OCI-LY1 (cell line): ENCODE measurements at regions not wholly inside any gene's neighbourhood (a gene's known extent, or its start where the extent isn't known, plus 50 kb on each side); places are given as distances from the start of the nearest gene placed in this dataset.

ENCODE experiments used
- EZH2 ChIP-seq: fragments of 200-600 bp; sonication (generic), shearing (Covaris generic); IDR thresholded peaks from 2 replicates; pipeline ENCODE4 v1.8.0; 2017; ENCODE audit warnings: borderline replicate concordance, mixed run types, mild to moderate bottlenecking, antibody characterized with exemption, low read length, moderate library complexity, mixed read lengths
- TF ChIP-seq, protein P1 (sequence below): fragments of 200-600 bp; sonication (generic), shearing (Covaris generic); IDR thresholded peaks from 2 replicates; pipeline ENCODE4 v1.5.1; 2017; ENCODE audit warnings: mild to moderate bottlenecking, antibody characterized with exemption, low read length, moderate library complexity, mixed read lengths

DNA sequence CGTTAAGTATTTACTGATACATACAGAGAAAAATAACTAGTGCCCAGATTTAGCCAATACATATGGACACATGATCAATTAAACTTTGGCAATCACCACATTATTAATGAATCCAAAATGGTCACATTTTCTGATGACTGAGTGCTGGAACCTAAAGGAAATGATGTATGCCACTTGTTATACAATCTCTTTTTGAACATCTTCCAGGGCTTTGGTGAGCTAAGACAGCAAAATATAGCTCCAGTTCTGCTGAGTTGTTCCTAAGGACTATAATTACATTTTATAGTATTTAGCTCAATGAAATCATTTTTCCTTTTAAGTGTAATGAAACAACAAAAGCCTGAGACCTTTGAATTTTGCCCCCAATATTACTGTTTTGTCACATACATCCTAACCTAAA is 329.1 kb upstream of the ATP2B1 start:
- TF ChIP-seq, protein P1, sequence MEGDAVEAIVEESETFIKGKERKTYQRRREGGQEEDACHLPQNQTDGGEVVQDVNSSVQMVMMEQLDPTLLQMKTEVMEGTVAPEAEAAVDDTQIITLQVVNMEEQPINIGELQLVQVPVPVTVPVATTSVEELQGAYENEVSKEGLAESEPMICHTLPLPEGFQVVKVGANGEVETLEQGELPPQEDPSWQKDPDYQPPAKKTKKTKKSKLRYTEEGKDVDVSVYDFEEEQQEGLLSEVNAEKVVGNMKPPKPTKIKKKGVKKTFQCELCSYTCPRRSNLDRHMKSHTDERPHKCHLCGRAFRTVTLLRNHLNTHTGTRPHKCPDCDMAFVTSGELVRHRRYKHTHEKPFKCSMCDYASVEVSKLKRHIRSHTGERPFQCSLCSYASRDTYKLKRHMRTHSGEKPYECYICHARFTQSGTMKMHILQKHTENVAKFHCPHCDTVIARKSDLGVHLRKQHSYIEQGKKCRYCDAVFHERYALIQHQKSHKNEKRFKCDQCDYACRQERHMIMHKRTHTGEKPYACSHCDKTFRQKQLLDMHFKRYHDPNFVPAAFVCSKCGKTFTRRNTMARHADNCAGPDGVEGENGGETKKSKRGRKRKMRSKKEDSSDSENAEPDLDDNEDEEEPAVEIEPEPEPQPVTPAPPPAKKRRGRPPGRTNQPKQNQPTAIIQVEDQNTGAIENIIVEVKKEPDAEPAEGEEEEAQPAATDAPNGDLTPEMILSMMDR = no peak
- no peak for TF ChIP-seq EZH2
